Inferior parietal cortex (tissue), 1 donor: ENCODE measurements at regions not wholly inside any gene's neighbourhood (a gene's known extent, or its start where the extent isn't known, plus 50 kb on each side); places are given as distances from the start of the nearest gene placed in this dataset.
"Not testable (repeated sequence)": the region's sequence is repeated elsewhere in the genome, so short reads cannot be mapped to it uniquely, and the experiment has no call there.

Source experiments
- DNase-seq: peaks from one replicate; pipeline ENCODE4 v3.0.0-alpha.2; 2016; ENCODE audit errors: extremely low spot score

DNA sequence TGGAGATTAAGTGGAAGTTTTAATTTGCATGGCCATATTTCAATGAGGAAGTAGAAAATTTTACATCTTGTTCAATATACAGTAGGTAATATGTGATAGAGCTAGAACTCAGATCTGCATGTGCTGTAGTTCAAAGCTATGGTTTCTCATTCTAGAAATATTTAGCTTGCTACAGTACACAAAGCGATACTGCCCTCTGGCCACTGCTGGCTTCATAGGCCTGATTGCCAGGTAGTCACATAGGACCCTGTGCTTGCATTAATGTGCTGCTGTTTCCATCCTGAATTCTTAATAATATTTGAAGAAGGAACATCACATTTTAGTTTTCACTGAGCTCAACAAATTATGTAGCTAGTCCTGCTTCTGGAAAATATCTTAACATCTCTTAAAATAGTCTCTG lies 87.0 kb downstream of the PLSCR2 start:
- no peak for DNase-seq

- DNase-seq: no peak
Observed at GRCh38 chr3:146380046-146380445, 89.3 kb downstream of the PLSCR2 start.

- DNase-seq: no peak
Observed at GRCh38 chr3:146375219-146375618, 94.1 kb downstream of the PLSCR2 start.

- DNase-seq: peak; percentile 13
Observed at GRCh38 chr3:146374146-146374545, 95.2 kb downstream of the PLSCR2 start.

DNA sequence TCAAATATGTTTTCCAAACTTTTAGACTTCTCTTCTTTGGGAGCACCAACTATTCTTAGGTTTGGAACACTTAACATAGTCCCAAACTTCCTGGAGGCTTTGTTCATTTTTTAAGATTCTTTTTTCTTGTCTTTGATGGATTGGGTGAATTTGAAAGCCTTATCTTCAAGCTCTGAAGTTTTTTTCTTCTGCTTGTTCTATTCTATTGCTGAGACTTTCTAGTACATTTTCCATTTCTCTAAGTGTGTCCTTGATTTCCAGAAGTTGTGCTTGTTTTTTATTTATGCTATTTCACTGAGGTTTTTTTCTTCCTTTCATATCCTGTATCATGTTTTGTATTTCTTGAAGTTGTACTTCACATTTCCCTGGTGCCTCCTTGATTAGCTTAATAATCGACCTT lies 97.5 kb downstream of the PLSCR2 start:
- DNase-seq: no peak

DNA sequence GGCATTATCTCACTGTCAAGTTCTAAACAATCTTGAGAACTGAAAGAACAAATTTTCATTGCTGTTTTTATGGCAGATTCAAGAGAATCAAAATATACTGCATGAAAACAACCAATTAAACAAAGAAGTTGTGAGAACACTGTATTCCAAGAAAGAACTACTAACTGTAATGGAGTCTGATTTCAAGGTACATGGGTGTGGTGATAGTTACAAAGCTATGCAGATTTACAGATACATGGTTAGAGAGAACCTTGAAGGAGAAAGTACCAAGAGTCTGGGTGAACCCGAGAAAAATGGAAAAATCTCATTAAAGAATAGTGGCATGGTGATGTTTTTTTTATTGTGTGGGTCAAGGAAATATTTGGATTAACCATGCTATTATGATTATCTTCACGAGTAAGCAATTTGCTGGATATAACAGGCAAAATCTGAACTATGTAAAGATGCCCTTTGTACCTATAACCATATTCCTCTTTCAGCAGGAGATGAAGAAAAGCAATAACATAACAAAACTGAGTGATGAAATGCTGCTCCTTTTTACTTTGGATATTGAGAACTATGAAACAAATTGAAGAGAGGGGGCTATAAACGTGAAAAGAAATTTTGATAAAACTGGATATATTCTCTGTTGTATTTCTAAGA lies 100.4 kb downstream of the PLSCR2 start:
- DNase-seq: no peak

DNA sequence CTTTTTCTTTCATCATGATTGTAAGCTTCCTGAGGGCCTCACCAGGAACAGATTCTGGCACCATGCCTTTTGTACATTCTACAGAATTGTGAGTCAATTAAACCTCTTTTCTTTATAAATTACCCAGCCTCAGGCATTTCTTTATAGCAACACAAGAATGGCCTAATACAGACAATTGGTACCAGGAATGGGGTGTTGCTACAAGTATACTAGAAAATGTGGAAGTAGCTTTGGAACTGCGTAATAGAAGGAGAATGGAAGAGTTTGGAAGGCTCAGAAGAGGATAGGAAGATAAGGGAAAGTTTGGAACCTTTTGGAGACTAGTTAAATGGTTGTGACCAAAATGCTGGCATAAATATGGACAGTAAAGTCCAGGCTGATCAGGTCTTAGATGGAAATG lies 108.9 kb upstream of the PLSCR4 start:
- no peak for DNase-seq

DNA sequence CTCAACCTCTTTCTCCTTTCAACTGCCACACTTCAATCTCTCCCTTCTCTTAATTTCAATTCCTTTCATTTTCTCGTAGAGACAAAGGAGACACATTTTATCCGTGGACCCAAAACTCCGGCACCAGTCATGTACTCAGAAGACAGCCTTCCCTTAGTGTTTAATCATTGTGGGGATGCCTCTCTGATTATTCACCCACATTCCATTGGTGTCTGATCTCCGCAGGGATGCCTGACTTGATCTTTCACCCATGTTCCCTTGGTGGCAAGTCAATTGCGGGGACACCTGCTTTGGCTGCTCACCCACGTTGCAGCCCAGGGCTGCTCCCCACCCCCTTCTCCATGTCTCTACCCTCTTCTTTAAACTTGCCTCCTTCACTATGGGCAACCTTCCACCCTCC lies 103.5 kb upstream of the PLSCR4 start:
- DNase-seq: not testable (repeated sequence)

- DNase-seq: no peak
Observed at GRCh38 chr3:146350852-146351251, 99.9 kb upstream of the PLSCR4 start.

DNA sequence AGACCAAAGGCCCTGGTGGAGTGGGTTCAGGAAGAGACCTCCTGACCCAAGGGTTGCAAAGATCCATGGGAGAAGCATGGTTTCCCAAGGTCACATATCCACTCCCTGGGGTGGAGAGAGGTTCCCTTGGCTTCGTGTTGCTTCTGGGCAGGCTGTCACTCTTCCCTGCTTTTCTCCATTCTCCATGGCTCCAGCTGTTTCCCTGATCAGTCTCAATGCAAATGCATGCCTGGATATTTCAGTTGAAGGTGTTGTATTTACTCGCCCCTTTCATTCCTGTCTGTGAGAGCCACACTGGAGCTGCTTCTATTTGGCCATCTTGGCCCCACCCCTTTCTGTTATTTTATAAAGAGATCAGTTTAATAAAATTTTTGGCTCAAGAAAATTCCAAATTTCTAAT lies 95.0 kb upstream of the PLSCR4 start:
- no peak for DNase-seq

DNA sequence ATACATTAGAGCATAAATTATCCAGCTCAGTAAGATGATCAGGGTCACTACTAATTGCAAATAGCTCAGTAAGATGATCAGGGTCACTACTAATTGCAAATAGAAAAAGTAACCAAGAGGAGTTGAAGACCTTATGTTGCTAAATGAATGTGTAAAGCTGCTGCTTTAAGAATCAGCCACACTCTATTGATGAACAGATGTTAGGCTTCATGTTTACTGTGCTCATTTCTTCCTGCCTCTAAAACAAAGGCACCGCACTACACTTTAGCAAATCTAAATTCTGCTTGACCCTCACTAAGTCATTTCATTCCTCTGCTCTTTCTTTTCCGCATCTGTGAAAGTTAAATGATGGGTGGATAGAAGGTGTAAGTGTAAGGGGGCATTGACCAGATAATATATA lies 92.6 kb upstream of the PLSCR4 start:
- DNase-seq: no peak

DNA sequence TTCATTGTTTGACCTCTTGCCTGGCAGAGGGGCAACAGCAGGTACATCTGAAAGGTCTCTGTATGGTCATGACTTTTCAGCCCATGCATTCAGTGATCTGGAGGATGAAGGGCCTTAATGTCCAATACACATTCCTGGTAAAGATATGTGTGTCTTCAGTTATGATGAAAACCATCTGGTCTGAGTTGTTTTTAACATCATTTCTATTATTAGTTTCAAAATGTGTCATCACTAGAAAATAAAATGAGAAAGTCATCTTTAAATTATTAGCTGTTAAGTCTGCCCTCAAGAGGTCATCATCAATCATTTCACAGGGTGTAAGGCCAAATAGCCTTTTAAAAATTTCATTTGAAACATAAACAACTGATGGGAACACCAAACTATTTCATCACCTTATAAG lies 92.1 kb upstream of the PLSCR4 start:
- no peak for DNase-seq

GRCh38 chr3:146339349-146339748 lies 88.4 kb upstream of the PLSCR4 start:
- DNase-seq: no peak

DNA sequence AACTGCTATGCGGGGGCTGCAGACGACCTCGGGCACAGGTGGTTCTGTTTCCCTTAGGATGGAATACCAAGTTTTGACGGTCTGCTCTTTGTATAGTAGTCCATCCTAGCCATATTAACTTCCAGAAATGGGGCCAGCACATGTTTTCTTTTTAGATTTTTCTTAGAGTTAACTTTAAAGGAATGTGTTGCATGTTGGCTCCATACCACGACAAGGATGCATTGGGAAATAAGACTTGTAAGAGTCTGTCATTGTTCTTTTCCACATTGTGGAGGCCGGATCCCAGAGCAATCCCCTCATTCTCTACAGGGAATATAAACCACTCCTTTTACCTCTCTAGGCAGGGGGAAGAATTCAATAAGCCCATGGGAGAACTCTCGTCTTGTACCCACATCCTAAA lies 87.1 kb upstream of the PLSCR4 start:
- DNase-seq: no peak

GRCh38 chr3:146335386-146335785 lies 84.5 kb upstream of the PLSCR4 start:
- DNase-seq: no peak

DNA sequence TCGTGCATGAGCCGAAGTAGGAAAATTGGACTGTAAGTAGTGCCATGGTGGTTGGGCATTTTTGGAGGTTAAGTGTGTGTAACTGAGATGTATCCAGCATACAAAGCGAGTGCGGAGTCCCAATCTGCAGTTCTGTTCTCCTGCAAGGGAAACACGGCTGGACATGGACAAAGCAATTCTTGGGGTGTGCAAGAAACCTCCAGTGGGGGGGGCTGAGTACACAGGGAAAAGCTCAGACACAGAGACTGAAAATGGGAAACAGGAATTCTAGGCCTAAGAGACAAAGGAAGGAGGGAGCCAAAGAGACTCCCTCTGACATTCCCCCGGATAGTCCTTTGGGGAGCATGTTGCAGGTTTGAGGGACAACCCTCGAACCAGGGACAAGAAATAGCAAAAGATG lies 83.2 kb upstream of the PLSCR4 start:
- DNase-seq: no peak

GRCh38 chr3:146331967-146332366 lies 81.1 kb upstream of the PLSCR4 start:
- DNase-seq: no peak

DNA sequence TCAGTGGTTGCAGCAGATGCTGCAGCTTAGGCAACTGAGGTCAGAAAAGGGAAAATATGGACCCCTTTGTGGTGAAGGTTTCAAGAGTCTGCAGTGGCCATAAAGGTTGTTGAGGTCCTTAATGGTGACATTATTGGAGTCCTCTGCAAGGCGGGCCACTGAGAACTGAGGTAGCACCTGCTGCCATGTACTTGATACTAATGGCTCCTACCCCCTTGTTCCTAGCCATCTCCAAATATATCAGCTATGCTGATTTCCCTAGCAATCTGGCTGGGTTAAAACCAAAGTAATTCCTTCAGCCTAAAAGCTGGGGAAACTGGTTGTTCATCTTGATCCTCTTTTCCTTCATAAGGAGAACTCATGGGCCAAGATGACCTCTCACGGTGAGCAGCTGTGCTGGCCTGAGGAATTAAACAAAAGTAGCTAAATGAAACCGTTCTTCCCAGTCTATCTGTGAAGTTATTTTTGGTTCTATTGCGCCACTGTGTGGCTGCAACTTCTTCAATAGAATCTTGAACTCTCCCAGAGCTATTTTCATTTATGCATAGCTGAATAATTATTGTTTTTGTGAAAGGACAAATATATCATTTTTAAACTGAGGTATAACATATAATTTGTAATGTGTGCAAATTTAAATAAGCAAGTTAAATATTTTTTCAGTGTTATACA lies 76.1 kb upstream of the PLSCR4 start:
- peak; percentile 52 for DNase-seq

- no peak for DNase-seq
Observed at GRCh38 chr3:146325170-146325569, 74.3 kb upstream of the PLSCR4 start.

DNA sequence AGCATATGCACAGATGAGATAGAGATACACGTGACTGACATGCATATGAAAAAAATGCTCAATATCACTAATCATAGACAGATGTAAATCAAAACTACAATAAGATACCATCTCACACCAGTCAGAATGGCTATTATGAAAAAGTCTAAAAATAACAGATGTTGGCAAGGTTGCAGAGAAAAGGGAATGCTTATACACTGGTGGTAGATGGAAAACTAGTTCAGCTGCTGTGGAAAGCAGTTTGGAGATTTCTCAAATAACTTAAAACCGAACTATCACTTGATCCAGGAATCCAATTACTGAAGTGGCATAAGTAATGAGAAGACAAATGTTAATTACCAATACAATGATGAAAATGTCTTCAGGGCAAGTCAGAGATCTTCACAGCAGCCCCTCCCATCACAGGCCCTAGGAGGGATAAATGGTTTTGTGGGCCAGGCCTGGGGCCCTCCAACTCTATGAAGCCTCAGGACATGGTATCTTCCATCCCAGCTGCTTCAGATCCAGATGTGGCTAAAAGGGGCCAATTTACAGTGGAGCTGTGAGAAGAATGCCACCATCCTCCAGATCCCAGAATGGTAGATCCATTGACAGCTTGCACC lies 71.4 kb upstream of the PLSCR4 start:
- DNase-seq: no peak

DNA sequence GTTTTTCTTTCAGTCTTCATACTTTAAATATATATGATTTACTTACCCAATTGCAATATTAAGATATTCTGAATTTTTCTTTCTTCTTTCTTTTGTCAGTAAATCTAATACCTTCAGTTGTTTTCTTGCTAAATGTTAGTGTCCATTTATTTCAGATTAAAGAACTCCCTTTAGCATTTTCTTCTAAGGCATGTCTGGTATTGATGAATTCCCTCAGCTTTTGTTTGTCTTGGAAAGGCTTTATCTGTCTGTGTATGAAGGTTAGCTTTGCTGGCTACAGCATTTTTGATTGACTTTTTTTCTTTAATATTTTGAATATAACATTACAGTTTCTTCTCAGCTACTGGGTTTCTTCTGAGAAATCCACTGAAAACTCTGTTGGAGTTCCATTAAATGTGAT lies 64.0 kb upstream of the PLSCR4 start:
- no peak for DNase-seq

DNA sequence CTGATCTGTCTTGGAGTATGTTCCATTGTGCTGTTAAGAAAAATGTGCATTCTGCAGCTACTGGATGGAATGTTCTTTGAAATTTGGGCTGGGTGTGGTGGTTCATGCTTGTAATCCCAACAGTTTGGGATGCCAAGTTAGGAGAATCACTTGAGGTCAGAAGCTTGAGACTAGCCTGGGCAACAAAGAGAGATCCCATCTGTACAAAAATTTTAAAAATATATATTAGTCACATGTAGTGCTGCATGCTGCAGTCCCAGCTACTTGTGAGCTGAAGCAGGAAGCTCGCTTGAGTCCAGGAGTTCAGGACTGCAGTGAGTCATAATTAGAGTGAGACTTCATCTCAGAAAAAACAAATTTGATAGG lies 62.8 kb upstream of the PLSCR4 start:
- no peak for DNase-seq

DNA sequence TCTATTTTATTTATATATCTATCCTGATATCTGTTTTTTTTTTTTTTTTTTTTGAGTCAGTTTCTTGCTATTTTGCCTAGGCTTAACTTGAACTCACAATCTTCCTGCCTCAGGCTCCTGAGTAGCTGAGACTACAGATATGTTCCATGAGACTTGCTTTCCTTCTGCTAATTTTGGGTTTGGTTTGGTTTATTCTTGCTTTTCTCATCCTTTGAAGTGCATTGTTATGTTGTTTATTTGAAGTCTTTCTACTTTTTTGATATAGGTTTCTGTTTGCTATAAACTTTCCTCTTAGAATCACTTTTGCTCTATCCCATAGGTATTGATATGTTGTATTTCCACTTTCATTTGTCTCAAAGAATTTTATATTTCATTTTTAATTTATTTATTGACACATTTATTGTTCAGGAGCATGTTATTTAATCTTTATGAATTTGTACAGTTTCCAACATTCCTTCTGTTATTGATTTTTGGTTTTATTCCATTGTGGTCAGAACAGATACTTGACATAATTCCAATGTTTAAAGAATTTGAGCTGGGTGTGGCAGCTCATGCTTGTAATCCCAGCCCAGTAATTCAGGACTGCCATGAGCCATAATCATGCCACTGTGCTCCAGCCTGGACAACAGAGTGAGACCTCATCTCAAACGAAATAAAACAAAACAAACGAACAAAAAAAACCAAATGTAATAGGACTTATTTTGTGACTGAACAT lies 62.3 kb upstream of the PLSCR4 start:
- no peak for DNase-seq
